C4-2B (cell line): ENCODE measurements at regions not wholly inside any gene's neighbourhood (a gene's known extent, or its start where the extent isn't known, plus 50 kb on each side); places are given as distances from the start of the nearest gene placed in this dataset.

ENCODE experiments used
- CTCF ChIP-seq: fragments of 450-650 bp; conservative IDR thresholded peaks from 2 replicates; pipeline ENCODE4 v1.5.1; 2017; ENCODE audit warnings: mild to moderate bottlenecking
- ZFX ChIP-seq: fragments of 450-650 bp; IDR thresholded peaks from 2 replicates; pipeline ENCODE4 v1.6.1; 2017

- TF ChIP-seq ZFX, result no peak
- no peak for TF ChIP-seq CTCF
These were observed 200.7 kb downstream of the C12orf50 start for GRCh38 chr12:87828382-87828973.
